ENCODE measurements at regions not wholly inside any gene's neighbourhood (a gene's known extent, or its start where the extent isn't known, plus 50 kb on each side); places are given as distances from the start of the nearest gene placed in this dataset.

GRCh38 chr15:96878129-96878528 lies 547.6 kb downstream of the NR2F2 start:
- Histone ChIP-seq H2AFZ (replicated peaks; ENCODE audit: low read length, poor library complexity) (no peak overlapping the region), H3K9me1 (ENCODE audit: insufficient read depth, low read length) (no peaks in the 10 kb centered on the region), H3K23ac (ENCODE audit: low read depth, low read length) (no peak overlapping the region), H3K79me1 (ENCODE audit: low read depth in 1 of 2, low read length in 2 of 2) (no peaks in the 10 kb centered on the region), H3K14ac (replicated peaks; ENCODE audit: low read depth, low read length) (no peak overlapping the region), H2AK9ac (replicated peaks; ENCODE audit: low read depth, low read length, poor library complexity) (no peak overlapping the region), H3K4me1 (ENCODE audit: control insufficient read depth, insufficient read depth, low read length) (no peaks in the 10 kb centered on the region), H3K27ac (ENCODE audit: insufficient read depth, low read length) (no peak overlapping the region), H3K9ac (ENCODE audit: low read depth, low read length) (no peak overlapping the region), H2BK5ac (ENCODE audit: low read depth, low read length, poor library complexity, severe bottlenecking) (no peak overlapping the region), H3K36me3 (ENCODE audit: control insufficient read depth, insufficient read depth, low read length) (no peaks in the 10 kb centered on the region), H3K27me3 (ENCODE audit: control insufficient read depth, insufficient read depth, low read length) (no peaks in the 10 kb centered on the region), H4K8ac (ENCODE audit: low read depth in 2 of 2, low read length in 2 of 2) (no peak overlapping the region), H3K56ac (ENCODE audit: extremely low read depth, insufficient read depth, low read length) (no peak overlapping the region), H4K5ac (ENCODE audit: low read depth, low read length) (no peak overlapping the region), H4K20me1 (ENCODE audit: insufficient read depth, low read length) (no peaks in the 10 kb centered on the region), H3K4ac (ENCODE audit: low read depth, low read length) (no peak overlapping the region), H3K4me3 (ENCODE audit: insufficient read depth, low read depth, low read length) (no peak overlapping the region), H3K9me3 (ENCODE audit: control insufficient read depth, insufficient read depth, low read length) (peaks cover 4% of the 10 kb centered on the region), H4K91ac (ENCODE audit: insufficient read depth, low read depth, low read length) (no peak overlapping the region), H3K18ac (ENCODE audit: low read depth, low read length) (no peak overlapping the region), H2BK15ac (ENCODE audit: low read depth, low read length) (no peak overlapping the region), H2AK5ac (ENCODE audit: low read depth, low read length) (no peak overlapping the region), H2BK120ac (ENCODE audit: low read depth, low read length) (no peak overlapping the region), H3K4me2 (ENCODE audit: low read depth, low read length) (no peak overlapping the region), H2BK20ac (ENCODE audit: low read depth, low read length) (no peak overlapping the region)
- no peak for DNase-seq
- dilution Hi-C loops (cut with HindIII; ENCODE audit: low sequenced_read_pairs, unreplicated experiment), result no loop called here
- ATAC-seq (ENCODE audit: low read depth), result no peak
- intact Hi-C loops (cut with micrococcal nuclease), result no loop called here
- ChIA-PET POLR2A (ENCODE audit: unreplicated experiment) (no interaction called here), CTCF (no interaction called here)
- TF ChIP-seq FOS (IDR thresholded peaks at IDR 0.05; ENCODE audit: low read depth, low read length), result no peak
- no peak for TF ChIP-seq BHLHE40 (IDR thresholded peaks at IDR 0.05; ENCODE audit: low read depth, low read length)
- no peak for TF ChIP-seq USF2 (IDR thresholded peaks at IDR 0.05; ENCODE audit: low read depth, low read length)
- 100% methylated on average over 1 of the region's 2 CpGs; no CpG with 5 or more reads in 1 of the 2 experiments for WGBS, 2 experiments (ENCODE audit: extremely low coverage in 2 of 2, insufficient read length in 1 of 2)
- in situ Hi-C loops (cut with MboI; ENCODE audit: low sequenced_read_pairs), result no loop called here
- no TSS peak for BruUV-seq (replicated peaks)

Measured in IMR-90 (cell line).